ENCODE measurements at regions not wholly inside any gene's neighbourhood (a gene's known extent, or its start where the extent isn't known, plus 50 kb on each side); places are given as distances from the start of the nearest gene placed in this dataset.

DNA sequence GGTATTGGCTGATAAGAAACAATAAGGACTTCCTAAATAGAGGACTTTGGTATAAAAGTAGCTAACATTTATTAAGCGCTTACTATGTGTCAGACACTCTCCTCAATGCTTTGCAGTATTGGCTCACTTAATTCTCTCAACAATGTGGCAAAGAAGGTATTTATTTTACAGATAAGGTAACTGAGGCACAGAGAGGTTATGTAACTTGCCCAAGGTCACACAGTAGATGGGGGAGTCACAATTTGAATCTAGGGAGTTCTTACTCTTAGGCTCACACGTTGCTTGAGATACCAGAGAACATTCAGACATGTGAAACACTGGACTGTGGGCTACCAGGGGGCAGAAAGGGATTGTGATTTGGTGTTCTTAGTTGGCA, 60.8 kb upstream of the GPR158 start:
- no peak for DNase-seq (ENCODE audit: low read depth)

DNA sequence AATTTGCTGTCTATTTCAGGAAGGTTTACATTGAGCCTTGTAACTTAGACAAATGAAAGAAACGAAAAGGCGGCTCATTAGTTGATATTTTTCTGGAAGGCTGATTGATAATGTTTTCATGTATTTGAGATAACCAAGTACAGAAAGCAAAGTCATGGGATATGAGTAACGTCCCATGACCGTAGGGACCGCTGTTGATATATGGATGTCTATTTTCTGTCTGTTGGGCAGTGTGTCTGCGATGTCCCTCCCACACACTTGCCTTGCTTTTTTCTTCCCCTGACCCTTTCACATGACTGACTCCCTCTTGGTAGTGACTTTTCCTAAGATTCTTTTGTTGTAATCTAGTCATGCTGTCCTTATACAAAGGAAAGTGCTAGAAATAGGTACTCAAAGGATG, 57.0 kb upstream of the GPR158 start:
- DNase-seq (ENCODE audit: low read depth), result no peak

DNA sequence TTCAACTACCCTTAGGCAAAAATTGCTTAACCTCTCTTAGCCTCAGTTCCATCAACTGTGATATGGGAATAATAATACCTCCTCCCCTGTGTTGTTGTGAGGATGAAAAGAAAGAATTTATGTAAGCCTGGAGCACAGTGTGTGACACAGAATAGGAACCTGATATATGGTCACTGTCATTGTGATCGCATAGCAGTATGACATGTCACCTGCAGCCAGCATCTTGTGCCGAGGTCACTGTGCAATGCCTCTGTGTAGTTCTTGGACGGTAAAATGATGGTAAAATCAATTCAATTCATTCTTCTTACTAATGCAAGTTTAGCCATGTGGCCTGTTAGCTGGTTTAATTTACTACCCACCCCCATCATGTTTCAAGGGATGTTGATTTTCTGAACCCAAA, 54.6 kb upstream of the GPR158 start:
- no peak for DNase-seq (ENCODE audit: low read depth)

Data from stimulated activated CD8-positive, alpha-beta memory T cell treated with anti-CD3 and anti-CD28 coated beads, Interleukin-12 subunit alpha, Interleukin-12 subunit beta, amount 100 ng/mL, for 4 hours (primary cell).